ENCODE measurements at regions not wholly inside any gene's neighbourhood (a gene's known extent, or its start where the extent isn't known, plus 50 kb on each side); places are given as distances from the start of the nearest gene placed in this dataset.

DNA sequence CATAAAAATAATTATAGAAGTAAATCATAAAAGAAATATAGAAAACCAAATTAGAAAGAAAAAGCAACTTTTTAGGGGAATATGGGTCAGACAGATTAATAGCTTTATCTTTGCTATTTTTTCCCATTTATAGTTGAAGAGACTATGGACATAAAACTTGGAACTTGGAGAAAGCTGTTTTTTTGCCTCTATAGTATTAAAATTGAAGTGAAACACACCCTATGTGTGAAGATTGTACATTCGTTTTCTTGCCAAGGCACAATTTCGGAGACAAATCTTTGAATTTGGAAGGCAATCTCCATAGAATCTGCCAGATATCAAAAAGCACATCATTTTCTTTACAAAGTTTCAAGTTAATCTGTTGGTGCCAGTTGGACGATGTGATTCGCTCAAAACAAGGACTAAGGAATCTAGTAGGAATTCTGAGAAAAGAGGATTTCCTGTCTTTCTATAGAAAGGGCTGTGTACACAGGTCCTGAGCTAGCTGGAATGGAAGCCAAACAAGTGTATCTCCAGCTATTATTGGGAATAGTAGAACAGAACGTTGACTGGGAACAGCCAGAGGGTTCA, 156.3 kb downstream of the SLC7A11 start:
- no peak for DNase-seq (ENCODE audit: low read depth in 2 of 2)

DNA sequence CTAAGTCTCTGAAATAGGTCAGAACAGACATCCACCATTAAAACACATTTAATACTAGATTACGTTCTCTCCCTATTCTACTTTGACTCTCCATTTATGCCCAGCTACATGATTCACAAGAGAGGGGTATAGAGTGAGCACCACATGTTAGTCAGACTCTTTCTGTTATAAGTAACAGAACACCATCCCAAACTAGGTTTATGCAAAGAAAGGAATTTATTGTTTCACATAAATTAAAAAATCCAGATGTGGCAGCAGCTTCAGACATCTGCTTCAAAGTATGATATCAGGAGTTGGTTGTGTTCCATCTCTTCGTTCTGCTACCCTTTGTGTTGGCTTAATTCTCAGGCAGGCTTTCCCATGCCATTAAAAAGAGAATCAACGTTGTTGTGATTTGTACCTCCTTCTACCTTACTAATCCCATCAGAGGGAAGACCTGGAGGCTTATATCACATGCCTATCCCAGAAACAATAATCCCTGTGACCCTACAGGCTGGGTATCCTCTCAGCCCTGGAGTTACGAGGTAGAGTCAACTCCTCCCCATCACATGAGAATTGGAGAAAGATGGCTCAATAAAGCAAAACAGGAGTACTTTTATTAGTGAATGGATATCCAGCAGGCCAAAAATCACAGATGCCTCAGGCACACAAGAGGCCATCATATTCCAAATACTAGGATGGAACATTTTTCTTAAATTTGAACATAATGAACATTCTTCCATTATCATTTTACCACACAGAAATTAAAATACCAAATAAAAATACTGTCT, 163.2 kb downstream of the SLC7A11 start:
- peak in 1 of 2 experiments; percentile 11 for DNase-seq (ENCODE audit: low read depth in 2 of 2)

DNA sequence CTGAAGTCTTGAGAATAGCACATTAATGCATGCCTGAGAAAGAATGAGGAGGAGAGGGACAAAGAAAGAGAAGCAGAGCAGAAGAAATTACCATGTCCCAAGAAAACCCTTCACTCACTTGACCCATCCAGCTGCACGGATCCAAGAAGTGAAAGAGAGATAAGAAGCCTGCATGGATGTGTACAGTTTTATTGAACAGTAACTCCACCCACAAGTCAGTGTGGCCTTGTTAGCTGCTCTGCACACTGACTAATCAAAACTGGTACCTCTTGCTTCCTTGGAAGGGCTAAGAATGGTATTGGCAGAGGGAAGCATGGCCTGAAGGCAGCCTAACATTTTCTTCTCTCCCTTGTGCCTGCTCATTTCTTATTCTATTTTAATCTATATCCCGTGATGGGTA, 163.9 kb downstream of the SLC7A11 start:
- no peak for DNase-seq (ENCODE audit: low read depth in 2 of 2)

DNA sequence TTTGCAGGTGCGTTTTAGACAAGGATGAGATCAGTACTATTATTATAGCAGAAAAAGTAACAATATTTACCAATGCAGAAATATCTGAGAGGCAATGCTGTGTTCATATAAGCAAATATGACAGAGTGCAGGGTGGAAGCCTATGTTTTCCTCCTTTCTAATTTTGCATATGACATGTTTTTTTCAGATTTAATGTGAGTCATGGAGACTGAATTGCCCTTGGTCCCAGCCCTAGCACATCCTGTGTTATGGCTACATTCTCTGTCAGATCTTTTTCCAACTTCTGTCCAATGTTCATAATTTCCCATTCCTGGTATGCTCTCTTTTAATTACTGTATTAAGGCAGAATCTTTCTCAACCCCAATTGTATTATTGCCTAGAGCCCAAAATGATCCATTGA, 165.6 kb downstream of the SLC7A11 start:
- DNase-seq (ENCODE audit: low read depth in 2 of 2) = no peak

DNA sequence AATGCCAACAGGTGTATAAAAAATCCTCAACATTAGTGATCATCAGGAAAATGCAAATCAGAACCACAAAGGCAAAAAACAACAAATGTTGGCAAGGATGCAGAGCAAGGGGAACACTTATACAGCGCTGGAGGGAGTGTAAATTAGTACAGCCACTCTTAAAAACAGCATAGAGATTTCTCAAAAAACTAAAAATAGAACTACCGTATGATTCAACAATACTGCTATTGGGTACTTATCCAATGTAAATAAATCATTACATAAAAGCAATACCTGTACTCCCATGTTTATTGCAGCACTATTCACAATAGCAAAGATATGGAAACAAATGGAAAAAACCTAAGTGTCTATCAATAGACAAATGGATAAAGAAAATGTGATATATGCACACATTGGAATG, 171.3 kb downstream of the SLC7A11 start:
- no peak for DNase-seq (ENCODE audit: low read depth in 2 of 2)

DNA sequence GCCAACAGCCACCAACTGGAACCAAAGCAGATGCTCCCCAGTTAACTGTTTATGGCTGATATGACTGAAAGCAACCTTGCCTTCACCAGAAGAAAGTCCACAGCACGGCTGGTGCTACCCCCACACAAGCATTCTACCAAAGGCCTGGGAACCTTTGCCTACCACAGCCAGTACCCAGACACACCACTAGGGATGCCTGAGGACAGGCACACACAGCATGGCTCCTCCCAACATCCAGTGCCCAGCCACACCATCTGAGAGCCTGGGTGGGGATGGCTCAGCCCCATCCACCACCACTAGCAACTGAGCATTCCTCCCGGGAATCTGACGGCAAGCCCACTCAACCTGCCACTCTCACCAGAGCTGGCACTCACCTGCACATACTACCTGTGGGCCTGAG, 178.6 kb downstream of the SLC7A11 start:
- DNase-seq (ENCODE audit: low read depth in 2 of 2) = no peak

DNA sequence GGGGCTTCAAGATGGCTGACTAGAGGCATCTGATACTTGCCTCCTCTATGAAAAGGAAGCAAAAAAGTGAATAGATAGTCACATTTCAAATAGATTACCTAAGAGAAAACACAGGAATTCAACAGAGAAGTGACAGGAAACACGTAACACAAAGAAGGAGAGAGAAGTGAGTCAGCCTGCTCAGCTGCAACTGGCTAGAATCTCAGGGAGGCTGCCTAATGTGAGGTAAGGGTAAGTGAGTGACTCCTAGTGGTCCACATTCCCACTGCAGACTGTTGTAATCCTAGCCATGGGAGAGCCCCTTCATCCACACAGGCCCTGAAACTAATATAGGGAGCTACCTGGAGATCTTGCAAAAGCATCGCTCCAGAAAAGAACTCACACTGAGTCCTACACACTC, 179.2 kb downstream of the SLC7A11 start:
- no peak for DNase-seq (ENCODE audit: low read depth in 2 of 2)

DNA sequence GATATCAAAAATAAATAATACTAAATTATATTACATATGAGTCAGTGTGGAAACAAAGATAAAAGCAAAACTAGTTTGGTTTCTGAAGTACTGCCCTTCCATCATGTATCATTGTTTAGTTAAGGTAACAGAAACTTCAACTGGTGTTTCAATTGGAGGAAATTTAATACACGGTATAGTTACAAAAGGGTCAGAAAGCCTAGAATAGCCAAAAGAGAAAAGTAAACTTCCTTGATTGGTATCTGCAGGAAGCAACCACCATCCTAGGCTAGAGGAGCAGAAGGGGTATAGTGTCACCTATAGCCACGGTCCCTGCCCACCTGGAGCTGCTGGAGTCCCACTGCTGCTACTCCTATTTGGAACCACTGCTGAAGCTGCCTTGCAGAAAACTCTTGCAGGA, 185.6 kb downstream of the SLC7A11 start:
- no peak for DNase-seq (ENCODE audit: low read depth in 2 of 2)

DNA sequence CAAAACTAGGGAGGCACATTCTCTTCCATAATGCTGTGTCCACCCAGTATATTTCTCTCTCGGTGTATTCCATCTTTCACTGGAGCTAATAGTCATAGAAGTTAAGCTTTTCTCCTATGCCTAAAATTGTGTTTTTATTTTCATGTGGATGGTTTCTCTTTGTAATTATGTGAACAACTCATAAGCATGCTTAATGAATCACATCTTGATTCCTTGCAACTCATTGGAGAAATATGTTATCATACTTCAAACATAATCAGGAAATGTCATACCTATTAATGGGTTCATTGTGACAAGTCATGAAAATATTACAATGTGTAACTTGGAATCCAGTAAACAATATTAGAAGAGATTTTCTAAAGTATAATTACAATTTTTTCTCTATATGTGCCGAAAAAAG, 186.3 kb downstream of the SLC7A11 start:
- DNase-seq (ENCODE audit: low read depth in 2 of 2) = no peak

DNA sequence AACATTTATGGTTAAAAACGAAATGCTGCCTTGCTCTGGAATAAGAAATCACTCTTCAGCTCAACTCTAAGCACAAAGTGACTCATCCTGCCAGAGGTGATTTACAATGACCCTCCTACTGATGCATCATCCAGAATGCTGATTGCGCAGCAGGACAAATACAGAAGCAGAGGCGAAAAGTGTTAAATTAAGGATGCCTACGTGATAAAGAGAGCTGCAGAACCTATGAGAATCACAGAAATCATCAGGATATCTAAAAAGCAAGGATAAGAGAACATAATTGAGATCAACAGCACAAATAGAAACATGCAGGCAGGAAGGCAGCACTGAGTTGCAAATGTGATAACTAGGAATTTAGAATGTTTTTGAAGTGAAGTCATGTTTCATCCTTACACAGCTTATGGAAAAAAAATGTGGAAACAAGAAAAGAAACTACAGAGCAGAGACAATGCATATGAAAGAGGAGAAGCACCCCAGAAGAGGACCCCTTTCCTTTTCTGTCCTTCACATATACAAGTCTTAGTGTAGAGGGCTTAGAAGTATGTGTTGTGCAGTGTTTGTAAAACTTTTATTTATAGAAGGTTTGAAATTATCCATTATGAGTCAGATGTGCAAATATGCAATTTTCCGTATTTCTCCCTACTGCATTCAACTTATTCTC, 188.4 kb downstream of the SLC7A11 start:
- peak; percentile 73 to 76 for DNase-seq (ENCODE audit: low read depth in 2 of 2)

DNA sequence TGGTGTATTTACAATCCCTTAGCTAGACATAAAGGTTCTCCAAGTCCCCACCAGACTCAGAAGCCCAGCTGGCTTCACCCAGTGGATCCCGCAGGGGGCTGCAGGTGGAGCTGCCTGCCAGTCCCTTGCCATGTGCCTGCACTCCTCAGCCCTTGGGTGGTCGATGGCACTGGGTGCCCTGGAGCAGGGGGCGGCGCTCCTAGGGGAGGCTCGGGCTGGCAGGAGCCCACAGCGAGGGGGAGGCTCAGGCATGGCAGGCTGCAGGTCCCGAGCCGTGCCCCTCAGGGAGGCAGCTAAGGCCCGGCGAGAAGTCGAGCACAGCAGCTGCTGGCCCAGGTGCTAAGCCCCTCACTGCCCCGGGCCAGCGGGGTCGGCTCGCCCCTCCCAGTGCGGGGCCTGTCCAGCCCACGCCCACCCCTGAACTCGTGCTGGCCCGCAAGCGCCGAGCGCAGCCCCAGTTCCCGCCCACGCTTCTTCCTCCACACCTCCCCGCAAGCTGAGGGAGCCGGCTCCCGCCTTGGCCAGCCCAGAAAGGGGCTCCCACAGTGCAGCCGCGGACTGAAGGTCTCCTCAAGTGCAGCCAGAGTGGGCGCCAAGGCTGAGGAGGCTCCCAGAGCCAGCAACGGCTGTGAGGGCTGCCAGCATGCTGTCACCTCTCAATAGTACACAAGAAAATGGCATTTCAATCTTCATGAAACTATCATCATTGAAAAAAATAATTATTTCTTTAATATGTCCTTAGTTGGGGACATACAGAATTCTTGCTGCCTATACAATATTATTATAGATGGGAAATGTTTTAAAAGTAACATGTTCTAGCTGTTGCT, 189.1 kb downstream of the SLC7A11 start:
- DNase-seq (ENCODE audit: low read depth in 2 of 2) = no peak

DNA sequence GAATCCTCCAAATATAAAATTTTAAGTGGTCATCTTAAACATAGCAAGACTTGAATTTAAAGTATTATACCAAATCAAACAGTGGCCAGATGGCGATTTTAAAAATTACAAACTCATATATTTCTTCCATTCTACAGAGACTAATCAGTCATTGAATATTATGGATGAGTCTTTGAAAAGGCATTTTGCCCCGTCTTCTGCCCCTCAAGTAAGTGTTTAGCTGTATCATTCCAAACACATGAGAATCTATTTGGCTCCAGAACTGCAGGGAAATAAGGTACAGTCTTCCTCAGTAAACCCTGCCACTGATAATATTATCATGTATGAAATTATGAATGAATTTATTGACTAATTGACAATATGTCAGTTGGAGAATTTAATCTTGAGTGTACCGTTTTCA, 191.0 kb downstream of the SLC7A11 start:
- DNase-seq (ENCODE audit: low read depth in 2 of 2) = no peak

DNA sequence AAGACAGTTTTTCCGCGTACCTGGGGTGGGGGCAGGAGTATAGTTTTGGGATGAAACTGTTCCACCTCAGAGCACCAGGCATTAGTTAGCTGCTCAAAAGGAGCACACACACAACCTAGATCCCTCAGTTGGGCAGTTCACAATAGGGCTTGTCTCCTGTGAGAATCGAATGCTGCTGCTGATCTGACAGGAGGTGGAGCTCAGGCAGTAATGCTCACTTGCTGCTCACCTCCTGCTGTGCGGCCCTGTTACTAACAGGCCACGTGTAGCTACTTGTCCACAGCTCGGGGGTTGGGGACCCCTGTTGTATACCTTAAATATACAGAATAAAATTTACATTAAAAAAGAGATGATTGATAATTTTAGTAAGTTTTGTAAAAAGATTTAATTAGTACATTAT, 191.5 kb downstream of the SLC7A11 start:
- no peak for DNase-seq (ENCODE audit: low read depth in 2 of 2)

DNA sequence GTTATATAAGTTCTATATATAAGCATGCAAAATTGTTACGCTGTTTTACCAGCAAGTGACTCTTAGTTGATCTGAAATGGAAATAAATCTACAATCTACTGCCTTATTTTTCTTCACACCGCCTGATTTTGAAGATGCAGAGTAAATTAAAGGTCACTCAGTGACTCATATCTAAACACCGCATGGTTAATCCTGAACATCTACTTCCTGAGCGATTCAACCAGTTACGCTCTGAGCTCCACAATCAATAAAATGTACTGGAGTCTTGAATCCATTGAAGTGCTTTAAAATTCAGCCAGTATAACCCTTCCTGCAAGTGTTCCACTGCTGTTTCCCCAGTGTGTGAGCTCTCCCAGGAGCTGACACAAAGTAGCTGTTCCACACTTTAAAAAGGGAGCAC, 192.8 kb downstream of the SLC7A11 start:
- DNase-seq (ENCODE audit: low read depth in 2 of 2) = no peak

DNA sequence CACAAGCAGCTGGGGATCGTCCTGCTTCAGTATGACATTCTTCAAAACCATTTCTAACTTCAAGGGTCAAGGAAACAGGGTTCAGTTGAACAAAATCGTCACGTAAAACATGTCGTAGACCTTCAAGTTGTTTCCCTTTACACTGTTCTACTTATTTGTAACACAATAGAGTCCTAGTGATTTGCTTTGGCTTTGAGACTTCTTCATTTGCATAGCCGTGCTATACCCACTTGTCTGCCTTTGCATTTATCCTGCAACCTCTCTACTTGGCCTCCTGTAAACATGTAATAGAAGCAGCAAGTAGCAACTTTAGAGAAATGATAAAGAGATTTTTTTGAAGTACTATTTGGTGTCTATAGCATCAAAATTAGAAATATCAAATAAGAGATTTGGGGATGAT, 194.9 kb downstream of the SLC7A11 start:
- no peak for DNase-seq (ENCODE audit: low read depth in 2 of 2)

DNA sequence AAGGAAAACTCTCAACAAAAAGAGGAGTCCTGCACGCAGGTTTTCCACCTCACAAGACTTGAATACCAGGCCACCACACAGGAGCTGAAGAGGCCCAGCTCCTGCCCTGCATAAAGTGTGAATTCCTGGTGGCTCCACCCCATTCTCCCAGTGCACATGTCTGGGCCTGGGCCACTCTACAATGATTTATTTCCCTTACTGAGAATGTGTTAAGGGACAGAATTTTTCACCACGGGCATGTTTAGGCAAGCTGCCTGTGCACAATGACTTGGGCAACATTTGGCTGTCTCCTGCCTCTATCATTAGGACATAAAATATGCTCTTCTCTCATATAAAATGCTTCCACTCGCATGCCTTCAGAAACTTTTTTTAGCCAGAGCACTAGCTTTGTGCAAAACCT, 197.1 kb downstream of the SLC7A11 start:
- DNase-seq (ENCODE audit: low read depth in 2 of 2) = no peak

DNA sequence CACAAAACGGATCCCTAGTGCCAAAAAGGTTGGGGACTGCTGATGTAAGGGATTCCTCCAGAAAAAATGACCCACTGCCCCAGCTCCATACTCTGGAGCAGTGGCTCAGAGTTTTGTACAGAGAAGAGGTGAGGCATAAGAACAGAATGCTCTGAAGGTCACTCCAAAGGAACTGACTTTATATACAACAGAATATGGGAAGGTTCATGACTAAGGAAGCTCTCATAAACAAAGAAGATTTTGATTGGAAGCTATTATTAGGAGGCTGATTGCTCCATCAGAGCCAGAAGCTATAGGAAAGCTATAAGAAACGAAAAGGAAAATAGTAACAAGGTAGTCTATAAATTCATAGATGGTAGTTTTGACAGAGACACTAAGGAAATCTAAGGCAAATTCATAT, 203.1 kb downstream of the SLC7A11 start:
- no peak for DNase-seq (ENCODE audit: low read depth in 2 of 2)

DNA sequence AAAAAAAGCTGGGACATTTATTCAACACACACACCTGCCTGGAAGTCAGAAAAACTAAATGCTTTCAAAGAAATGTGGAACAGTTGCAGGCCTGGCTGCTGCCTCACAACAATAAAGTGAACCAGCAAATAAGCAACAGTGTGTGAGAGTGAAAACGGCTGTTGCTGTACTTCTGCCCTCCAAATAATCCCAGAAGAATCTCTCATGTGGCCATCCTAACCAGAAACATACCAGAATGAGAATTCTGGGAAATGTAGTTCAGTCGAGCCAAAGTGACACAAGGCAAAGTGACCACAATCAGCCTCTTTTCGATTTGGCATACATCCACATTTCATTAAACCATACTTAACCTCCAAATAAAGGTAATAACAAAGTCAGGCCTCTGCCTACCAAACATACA, 204.5 kb downstream of the SLC7A11 start:
- DNase-seq (ENCODE audit: low read depth in 2 of 2) = peak in 1 of 2 experiments; percentile 46

DNA sequence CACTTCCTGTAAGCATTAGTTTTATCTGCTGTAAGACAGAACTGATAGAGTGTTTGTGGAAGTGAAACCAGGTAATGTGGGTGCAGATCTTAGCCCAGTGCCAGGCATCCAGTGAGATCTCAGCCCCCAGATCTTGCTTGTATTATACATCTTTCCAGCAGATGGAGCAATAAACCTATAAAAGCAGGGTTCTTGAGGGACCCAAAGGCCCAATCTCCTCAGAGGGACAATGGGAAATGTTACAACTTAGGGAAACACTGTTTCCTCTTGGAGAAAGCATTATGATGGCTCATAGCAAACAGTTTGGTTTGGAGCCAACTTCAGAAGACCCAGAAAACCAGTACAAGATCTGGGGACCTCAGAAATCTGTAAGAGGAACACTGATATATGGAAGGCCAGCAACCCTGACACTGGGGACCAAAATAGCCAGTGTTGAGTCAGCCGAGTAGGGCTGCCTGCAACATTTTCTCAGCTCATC, 206.3 kb downstream of the SLC7A11 start:
- DNase-seq (ENCODE audit: low read depth in 2 of 2) = peak; percentile 47 to 48

DNA sequence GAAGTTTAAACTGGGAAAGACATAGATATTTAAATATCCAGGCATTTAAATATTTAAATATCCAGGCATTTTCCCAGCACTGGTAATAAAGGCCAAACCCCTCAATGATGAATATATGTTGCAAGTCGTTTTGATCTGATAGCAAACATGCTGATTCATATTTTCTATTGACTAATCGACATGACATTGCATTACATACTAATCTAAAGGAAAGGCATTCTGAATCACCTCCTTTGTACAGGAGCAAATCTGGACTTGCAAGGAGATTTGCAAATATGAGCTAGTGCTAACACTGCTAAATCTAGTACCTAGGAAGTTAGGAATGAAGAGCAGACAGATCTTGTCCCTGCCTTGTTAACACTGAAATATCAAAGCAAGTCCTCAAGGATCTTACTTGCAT, 207.3 kb downstream of the SLC7A11 start:
- DNase-seq (ENCODE audit: low read depth in 2 of 2) = peak; percentile 53 to 58

DNA sequence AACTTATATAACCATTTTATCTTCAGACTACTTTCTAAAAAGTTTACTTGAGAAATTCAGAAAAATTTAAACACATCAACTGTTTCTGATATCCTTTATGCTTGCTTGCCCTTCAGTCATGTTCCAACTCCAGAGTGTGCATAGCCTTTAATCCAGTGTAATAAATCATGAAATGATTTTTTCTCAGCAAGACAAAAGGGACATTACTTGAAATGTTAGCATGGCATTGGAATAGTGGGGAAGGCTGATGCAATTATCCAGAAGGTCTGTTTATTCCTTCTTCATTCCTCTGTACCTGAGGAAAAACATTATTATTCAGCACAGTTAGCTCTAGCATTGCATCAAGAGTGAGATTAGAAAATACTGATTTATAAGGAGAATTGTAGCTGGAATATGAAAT, 209.9 kb downstream of the SLC7A11 start:
- DNase-seq (ENCODE audit: low read depth in 2 of 2) = no peak

DNA sequence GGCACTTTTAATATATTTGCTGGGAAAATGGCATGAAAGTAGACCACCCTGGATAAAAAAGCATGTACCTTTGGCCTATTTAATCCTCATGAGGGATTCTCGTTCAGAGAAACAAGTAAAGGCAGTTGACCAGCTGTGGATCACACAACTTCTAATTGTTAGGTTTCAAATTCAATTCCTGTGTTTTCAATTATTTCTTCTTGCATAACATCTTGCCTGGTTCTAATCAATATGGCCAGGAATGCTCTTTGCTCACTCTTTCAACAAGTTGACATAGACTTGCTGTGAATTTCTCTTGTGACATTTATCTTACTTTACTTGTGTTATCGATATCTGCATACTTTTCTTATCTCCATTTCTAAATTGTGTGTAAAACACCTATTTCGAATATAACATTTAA, 211.8 kb downstream of the SLC7A11 start:
- DNase-seq (ENCODE audit: low read depth in 2 of 2) = no peak

Measured in fibroblast of skin of left biceps (primary cell).